ENCODE measurements at regions not wholly inside any gene's neighbourhood (a gene's known extent, or its start where the extent isn't known, plus 50 kb on each side); places are given as distances from the start of the nearest gene placed in this dataset.

DNA sequence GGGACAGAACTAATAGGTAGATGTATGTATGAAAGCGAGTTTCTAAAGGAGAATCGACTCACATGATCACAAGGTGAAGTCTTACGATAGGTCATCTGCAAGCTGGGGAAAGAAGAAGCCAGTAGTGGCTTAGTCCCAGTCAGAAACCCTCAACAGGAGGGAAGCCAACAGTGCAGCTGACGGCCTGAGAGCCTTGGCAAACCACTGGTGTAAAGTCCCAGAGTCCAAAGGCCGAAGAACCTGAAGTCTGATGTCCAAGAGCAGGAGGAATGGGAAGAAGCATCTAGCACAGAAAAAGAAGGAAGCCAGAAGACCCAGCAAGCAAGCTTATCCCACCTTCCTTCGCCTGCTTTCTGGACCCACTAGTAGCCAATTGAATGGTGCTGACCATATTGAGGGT, 507.6 kb upstream of the ARGLU1 start (continued):
- TF ChIP-seq GLIS1 (tag by site-specific recombination; IDR thresholded peaks at IDR 0.05) (no peak), ZBTB49 (tag by site-specific recombination; IDR thresholded peaks at IDR 0.05; ENCODE audit: low read depth) (no peak), REST (tag by site-specific recombination; IDR thresholded peaks at IDR 0.05) (no peak)

DNA sequence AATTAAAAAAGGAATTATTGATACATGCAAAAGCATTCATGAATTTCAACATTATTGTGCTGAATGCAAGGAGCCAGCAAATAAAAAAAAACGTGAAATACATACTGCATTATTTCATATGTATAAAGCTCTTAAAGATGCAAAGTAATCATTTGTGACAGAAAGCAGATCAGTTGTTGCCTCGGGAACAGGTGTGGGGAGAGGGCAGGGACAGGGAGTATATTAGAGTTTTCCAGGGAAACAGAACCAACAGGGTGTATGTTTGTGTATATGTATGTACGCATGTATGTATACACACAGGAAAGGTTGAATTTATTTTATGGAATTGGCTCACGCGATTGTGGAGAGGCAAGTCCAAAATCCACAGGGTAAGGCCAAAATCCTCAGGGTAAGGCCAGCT, 502.9 kb upstream of the ARGLU1 start:
- H3K36me3 ChIP-seq (ENCODE audit: control insufficient read depth in 2 of 2, insufficient read depth in 1 of 2, low read length in 2 of 2), result no peaks in the 10 kb centered on the region
- H3K27ac ChIP-seq (ENCODE audit: extremely low read depth, low read depth, low read length), result no peak overlapping the region
- H3K4me1 ChIP-seq (ENCODE audit: control insufficient read depth, insufficient read depth, low read length), result no peaks in the 10 kb centered on the region
- no peaks in the 10 kb centered on the region for H3K9me3 ChIP-seq (ENCODE audit: control insufficient read depth, insufficient read depth, low read depth, low read length)
- TF ChIP-seq ZNF660 (tag by site-specific recombination; IDR thresholded peaks at IDR 0.05), result no peak
- no peak for TF ChIP-seq ZNF610 (tag by site-specific recombination; IDR thresholded peaks at IDR 0.05; ENCODE audit: borderline replicate concordance)
- TF ChIP-seq ZNF488 (tag by site-specific recombination; IDR thresholded peaks at IDR 0.05), result no peak
- TF ChIP-seq ZBTB48 (tag by site-specific recombination; IDR thresholded peaks at IDR 0.05), result no peak
- TF ChIP-seq TRIM28 (IDR thresholded peaks at IDR 0.05; ENCODE audit: borderline replicate concordance, low read length), result no peak
- no peak for TF ChIP-seq ZNF529 (tag by site-specific recombination; IDR thresholded peaks at IDR 0.05; ENCODE audit: insufficient replicate concordance)
- TF ChIP-seq ZNF704 (tag by site-specific recombination; IDR thresholded peaks at IDR 0.05), result no peak
- no peak for TF ChIP-seq ZNF785 (tag by site-specific recombination; IDR thresholded peaks at IDR 0.05)
- ChIA-PET CTCF (no interaction called here), POLR2A (no interaction called here)
- no peak overlapping the region for H3K4me3 ChIP-seq (ENCODE audit: low read depth, low read length)

GRCh38 chr13:107069108-107069776, 501.3 kb upstream of the ARGLU1 start:
- ChIA-PET POLR2A (interaction anchor here (0.5 kb wide), 1 partner anchor 1404 kb away, joined by 5 read pairs; no protein-coding TSS in a partner anchor), CTCF (no interaction called here)
- H3K27ac ChIP-seq (ENCODE audit: extremely low read depth, low read depth, low read length), result no peak overlapping the region
- H3K36me3 ChIP-seq (ENCODE audit: control insufficient read depth in 2 of 2, insufficient read depth in 1 of 2, low read length in 2 of 2), result no peaks in the 10 kb centered on the region
- no peaks in the 10 kb centered on the region for H3K9me3 ChIP-seq (ENCODE audit: control insufficient read depth, insufficient read depth, low read depth, low read length)
- TF ChIP-seq TCF7L2 (IDR thresholded peaks at IDR 0.05; ENCODE audit: borderline replicate concordance, low read depth, low read length) (peak; percentile 50), ZNF777 (tag by site-specific recombination; IDR thresholded peaks at IDR 0.05; ENCODE audit: borderline replicate concordance) (no peak)
- H3K4me1 ChIP-seq (ENCODE audit: control insufficient read depth, insufficient read depth, low read length), result no peaks in the 10 kb centered on the region
- no peak overlapping the region for H3K4me3 ChIP-seq (ENCODE audit: low read depth, low read length)
